Left kidney (tissue), 1 donor: ENCODE measurements at regions not wholly inside any gene's neighbourhood (a gene's known extent, or its start where the extent isn't known, plus 50 kb on each side); places are given as distances from the start of the nearest gene placed in this dataset.
"Not testable (repeated sequence)": the region's sequence is repeated elsewhere in the genome, so short reads cannot be mapped to it uniquely, and the experiment has no call there.

Source experiments
- DNase-seq: peaks from one replicate; pipeline ENCODE4 v3.0.0-alpha.2; 2013

- DNase-seq: no peak
These were observed 1692.0 kb downstream of the SLITRK5 start for GRCh38 chr13:89363144-89363543.

- DNase-seq: no peak
These were observed 1701.0 kb downstream of the SLITRK5 start for GRCh38 chr13:89372193-89372592.

- DNase-seq: peak; percentile 30
These were observed 1704.7 kb downstream of the SLITRK5 start for GRCh38 chr13:89375839-89376238.

- no peak for DNase-seq
These were observed 1708.9 kb downstream of the SLITRK5 start for GRCh38 chr13:89380101-89380500.

GRCh38 chr13:89382981-89383380 is 1711.8 kb downstream of the SLITRK5 start:
- DNase-seq: no peak

GRCh38 chr13:89383891-89384290 is 1712.7 kb downstream of the SLITRK5 start:
- no peak for DNase-seq

- no peak for DNase-seq
These were observed 1722.7 kb downstream of the SLITRK5 start for GRCh38 chr13:89393758-89394304.

GRCh38 chr13:89401264-89401675 is 1730.1 kb downstream of the SLITRK5 start:
- no peak for DNase-seq

GRCh38 chr13:89402211-89402610 is 1731.0 kb downstream of the SLITRK5 start:
- DNase-seq: no peak

- DNase-seq: not testable (repeated sequence)
These were observed 1734.9 kb downstream of the SLITRK5 start for GRCh38 chr13:89406096-89406495.

- no peak for DNase-seq
These were observed 1736.2 kb downstream of the SLITRK5 start for GRCh38 chr13:89407357-89407756.

GRCh38 chr13:89432997-89433396 is 1761.8 kb downstream of the SLITRK5 start:
- DNase-seq: no peak

- not testable (repeated sequence) for DNase-seq
These were observed 1763.5 kb downstream of the SLITRK5 start for GRCh38 chr13:89434624-89435023.

- no peak for DNase-seq
These were observed 1783.5 kb downstream of the SLITRK5 start for GRCh38 chr13:89454681-89455080.

- no peak for DNase-seq
These were observed 1784.1 kb downstream of the SLITRK5 start for GRCh38 chr13:89455225-89455624.

GRCh38 chr13:89455741-89456140 is 1784.6 kb downstream of the SLITRK5 start:
- DNase-seq: no peak

- peak; percentile 1 for DNase-seq
These were observed 1786.8 kb downstream of the SLITRK5 start for GRCh38 chr13:89457977-89458376.

- no peak for DNase-seq
These were observed 1787.3 kb downstream of the SLITRK5 start for GRCh38 chr13:89458456-89458855.

GRCh38 chr13:89460895-89461294 is 1789.7 kb downstream of the SLITRK5 start:
- DNase-seq: not testable (repeated sequence)

GRCh38 chr13:89465366-89465765 is 1794.2 kb downstream of the SLITRK5 start:
- no peak for DNase-seq

GRCh38 chr13:89468081-89468480 is 1796.9 kb downstream of the SLITRK5 start:
- no peak for DNase-seq

GRCh38 chr13:89470901-89471300 is 1799.7 kb downstream of the SLITRK5 start:
- no peak for DNase-seq

- no peak for DNase-seq
These were observed 1803.3 kb downstream of the SLITRK5 start for GRCh38 chr13:89474432-89474831.

- no peak for DNase-seq
These were observed 1814.9 kb downstream of the SLITRK5 start for GRCh38 chr13:89486065-89486464.

- DNase-seq: no peak
These were observed 1815.5 kb downstream of the SLITRK5 start for GRCh38 chr13:89486709-89487108.
